Kidney (tissue), 13 donors: ENCODE measurements at regions not wholly inside any gene's neighbourhood (a gene's known extent, or its start where the extent isn't known, plus 50 kb on each side); places are given as distances from the start of the nearest gene placed in this dataset.

Experiments used
- DNase-seq, 5 donors: peaks; one replicate each; pipeline ENCODE4 v3.0.0-alpha.2; 2013 to 2020
- FAIRE-seq: peaks from 2 replicates; lab custom pipeline; 2012; peaks lifted over from hg19 to GRCh38; lab: Jason Lieb, UNC
- H3K27ac ChIP-seq, 2 donors: one replicate each; pipeline ENCODE4 v1.7.0; 2013; ENCODE audit warnings: low read depth in 2 of 2, low read length in 2 of 2, inconsistent platforms in 1 of 2
- H3K27me3 ChIP-seq: one replicate; pipeline ENCODE4 v1.7.1; 2013; ENCODE audit warnings: low read length, inconsistent platforms; ENCODE audit not compliant: control insufficient read depth, insufficient read depth
- H3K36me3 ChIP-seq, 3 donors: one replicate each; pipeline versions ENCODE4 v1.7.0 to v1.7.1; 2013; ENCODE audit warnings: low read length in 3 of 3, control low read depth in 1 of 3, inconsistent platforms in 1 of 3; ENCODE audit not compliant: insufficient read depth in 3 of 3, control insufficient read depth in 2 of 3
- H3K4me1 ChIP-seq, 3 donors: one replicate each; pipeline versions ENCODE4 v1.7.0 to v1.7.1; 2013; ENCODE audit warnings: low read length in 3 of 3, inconsistent platforms in 1 of 3, low read depth in 1 of 3; ENCODE audit not compliant: control insufficient read depth in 2 of 3, insufficient read depth in 2 of 3
- H3K4me3 ChIP-seq, 3 donors: one replicate each; pipeline versions ENCODE4 v1.7.0 to v1.8.1; 2013; ENCODE audit warnings: low read length in 3 of 3, control low read depth in 1 of 3, inconsistent platforms in 1 of 3
- H3K9ac ChIP-seq, 3 donors: one replicate each; pipeline versions ENCODE4 v1.7.0 to v1.7.1; 2013; ENCODE audit warnings: low read length in 3 of 3, control low read depth in 1 of 3, inconsistent platforms in 1 of 3
- H3K9me3 ChIP-seq, 3 donors: one replicate each; pipeline versions ENCODE4 v1.7.0 to v1.7.1; 2013; ENCODE audit warnings: low read length in 3 of 3, control low read depth in 1 of 3, inconsistent platforms in 1 of 3; ENCODE audit not compliant: control insufficient read depth in 2 of 3, insufficient read depth in 1 of 3
- CTCF ChIP-seq: IDR thresholded peaks from 3 replicates; pipeline ENCODE4 v1.5.1; 2012; ENCODE audit warnings: mild to moderate bottlenecking, moderate library complexity, borderline replicate concordance; ENCODE audit not compliant: insufficient read depth; ENCODE audit errors: extremely low read depth
- intact Hi-C: fragments of 100-400 bp; cut with DNase I; formaldehyde crosslinking; loops from one replicate; pipeline ENCODE4 v1.11.1; 2022
- donor health status: control.
- donor health status: control.
- donor health status: control.
- donor health status: control.
- donor health status: control.
- donor health status: DM: yes; HTN: yes; CAD: no.
- donor health status: Normal renal cell carcinoma (clear cell type).

DNA sequence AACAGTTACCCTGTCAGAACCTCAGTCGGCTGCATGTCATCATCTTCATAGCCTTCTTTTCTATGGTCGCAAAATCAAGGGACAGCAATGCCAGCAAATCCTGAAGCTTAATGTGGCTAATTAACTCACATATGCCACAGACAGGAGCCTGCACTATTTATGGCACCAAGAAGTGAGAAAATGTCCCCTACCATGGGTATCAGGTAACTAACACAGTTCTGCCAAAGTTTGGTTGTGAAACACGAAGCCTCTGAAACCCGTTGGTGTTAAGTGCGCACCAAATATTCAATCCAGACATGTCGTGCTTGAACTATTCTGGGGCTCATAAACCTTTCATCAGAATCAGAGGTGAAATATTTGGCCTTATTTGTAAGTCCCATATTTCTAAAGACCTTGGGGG is 63.3 kb downstream of the EVX1 start:
- intact Hi-C loops, result no loop called here
- no peaks in the 10 kb centered on the region for H3K9me3 ChIP-seq
- TF ChIP-seq CTCF, result no peak
- H3K9ac ChIP-seq, result no peak overlapping the region
- H3K36me3 ChIP-seq, result no peaks in the 10 kb centered on the region
- FAIRE-seq (no peak), DNase-seq (peak in 2 of 5 donors; percentile 23 to 33)
- H3K27me3 ChIP-seq, result no peaks in the 10 kb centered on the region
- H3K27ac ChIP-seq, result no peak overlapping the region
- H3K4me1 ChIP-seq, result no peaks in the 10 kb centered on the region
- H3K4me3 ChIP-seq, result no peak overlapping the region

DNA sequence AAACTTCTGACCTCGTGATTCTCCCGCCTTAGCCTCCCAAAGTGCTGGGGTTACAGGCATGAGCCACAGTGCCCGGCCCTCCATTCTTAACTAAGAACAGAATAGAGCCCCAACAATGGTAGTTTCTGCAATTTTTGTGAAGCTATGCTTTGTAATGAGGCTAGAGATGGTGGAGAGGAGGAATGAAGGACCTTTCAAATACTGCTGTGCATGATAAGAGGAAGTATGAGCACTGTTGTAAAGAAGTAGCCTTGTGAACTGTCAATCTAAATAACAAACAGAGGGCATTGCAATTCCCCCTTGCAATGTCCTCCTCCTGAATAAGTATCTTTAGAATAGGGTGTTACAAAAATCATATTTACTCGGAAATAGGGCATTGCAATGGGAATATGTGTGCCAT is 70.2 kb downstream of the EVX1 start:
- no peak overlapping the region for H3K27ac ChIP-seq
- H3K4me1 ChIP-seq, result no peaks in the 10 kb centered on the region
- H3K4me3 ChIP-seq, result no peak overlapping the region
- no peak overlapping the region for H3K9ac ChIP-seq
- no peak for FAIRE-seq
- no peak for TF ChIP-seq CTCF
- intact Hi-C loops, result no loop called here
- no peaks in the 10 kb centered on the region for H3K9me3 ChIP-seq
- H3K36me3 ChIP-seq, result no peaks in the 10 kb centered on the region
- no peaks in the 10 kb centered on the region for H3K27me3 ChIP-seq
- DNase-seq, result no peak

GRCh38 chr7:27314111-27314510 is 71.5 kb downstream of the EVX1 start:
- Histone ChIP-seq H3K27ac (no peak overlapping the region), H3K27me3 (no peaks in the 10 kb centered on the region), H3K9me3 (peaks cover 0 to 4% (median 0%) of the 10 kb centered on the region in 3 donors), H3K36me3 (no peaks in the 10 kb centered on the region), H3K4me1 (no peaks in the 10 kb centered on the region), H3K4me3 (no peak overlapping the region), H3K9ac (no peak overlapping the region)
- peak in 2 of 5 donors; percentile 30 to 36 for DNase-seq
- no peak for TF ChIP-seq CTCF
- no peak for FAIRE-seq
- intact Hi-C loops, result no loop called here

GRCh38 chr7:27315066-27315465 is 72.5 kb downstream of the EVX1 start:
- Histone ChIP-seq H3K9ac (no peak overlapping the region), H3K27ac (no peak overlapping the region), H3K36me3 (no peaks in the 10 kb centered on the region), H3K27me3 (no peaks in the 10 kb centered on the region), H3K4me1 (no peaks in the 10 kb centered on the region), H3K4me3 (no peak overlapping the region), H3K9me3 (peaks cover 0 to 4% (median 0%) of the 10 kb centered on the region in 3 donors)
- intact Hi-C loops, result no loop called here
- TF ChIP-seq CTCF, result no peak
- FAIRE-seq, result no peak
- no peak for DNase-seq
